ENCODE measurements at regions not wholly inside any gene's neighbourhood (a gene's known extent, or its start where the extent isn't known, plus 50 kb on each side); places are given as distances from the start of the nearest gene placed in this dataset.
"Not testable (repeated sequence)": the region's sequence is repeated elsewhere in the genome, so short reads cannot be mapped to it uniquely, and the experiment has no call there.

DNA sequence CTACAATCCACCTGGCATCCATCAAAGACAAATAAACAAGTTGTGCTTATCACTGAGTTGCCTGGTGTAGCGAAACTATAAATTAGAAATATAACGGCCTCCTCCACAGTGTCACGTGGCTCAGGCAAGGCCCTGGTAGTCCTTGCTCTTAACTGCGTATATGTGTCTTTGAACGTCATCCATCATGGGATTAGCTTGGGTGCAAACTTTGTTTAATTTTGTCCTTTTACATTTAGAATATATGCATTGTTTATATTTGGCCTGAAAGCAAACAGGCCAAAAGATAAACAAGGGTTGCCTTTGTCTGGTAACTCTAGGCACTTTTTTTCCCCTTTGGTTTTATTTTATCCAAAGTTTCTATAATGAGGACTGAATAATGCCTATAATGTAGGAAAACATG lies 184.9 kb downstream of the KIT start:
- DNase-seq = no peak

DNA sequence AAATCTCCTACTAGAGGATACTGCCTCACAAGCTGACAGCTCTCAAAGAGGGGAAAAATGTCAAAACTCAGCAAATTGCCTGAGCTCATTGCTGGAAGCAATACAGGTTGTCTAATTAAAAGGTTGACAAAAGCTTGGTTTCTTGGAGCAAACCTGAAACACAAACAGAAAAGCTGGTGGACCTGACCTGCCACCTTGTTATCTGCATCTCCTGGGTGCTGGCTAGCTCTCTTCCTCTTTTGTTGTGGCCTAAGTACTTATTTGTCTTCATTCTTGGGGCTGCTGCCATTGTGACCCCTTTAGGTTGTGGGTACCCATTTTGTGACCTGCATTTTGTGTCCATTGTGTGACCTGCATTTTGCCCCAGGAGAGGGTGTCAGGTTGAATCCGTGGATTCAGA lies 184.5 kb downstream of the KIT start:
- DNase-seq = no peak

DNA sequence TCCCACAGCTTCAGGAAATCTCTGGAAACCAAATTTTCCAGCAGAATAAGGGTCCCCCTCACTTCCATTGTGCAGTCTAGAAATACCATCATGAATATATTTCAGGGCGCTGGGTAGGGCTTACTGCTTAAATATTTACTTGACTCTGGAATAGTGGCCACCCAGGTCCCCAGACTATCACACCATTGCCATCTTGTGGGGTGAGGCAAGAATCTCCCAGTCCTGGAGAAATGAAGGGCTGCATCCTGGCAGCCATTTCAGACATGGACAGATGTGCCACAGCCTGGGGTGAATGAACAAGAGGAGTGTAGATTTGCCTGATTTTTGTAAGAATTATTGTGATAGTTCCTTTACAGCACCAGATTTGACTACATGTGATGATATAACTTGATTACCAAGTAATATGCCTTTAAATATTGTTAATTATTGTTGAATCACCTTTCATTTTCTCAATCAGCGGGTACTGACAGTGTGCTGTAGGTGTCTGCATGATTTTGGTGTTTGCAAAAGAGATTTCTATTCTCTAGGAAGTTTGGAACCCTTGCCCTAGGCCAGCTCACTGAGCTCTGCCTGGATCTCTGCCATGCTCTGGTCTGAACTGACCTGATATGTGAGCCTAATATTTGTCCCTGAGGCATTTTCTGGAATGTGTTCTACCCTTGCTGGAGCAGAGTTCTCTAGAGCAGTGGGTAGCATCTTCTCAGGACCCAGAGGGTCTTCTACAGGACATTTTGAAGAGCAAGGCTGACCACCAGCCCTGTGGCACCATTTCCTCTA lies 183.4 kb downstream of the KIT start:
- no peak for DNase-seq

DNA sequence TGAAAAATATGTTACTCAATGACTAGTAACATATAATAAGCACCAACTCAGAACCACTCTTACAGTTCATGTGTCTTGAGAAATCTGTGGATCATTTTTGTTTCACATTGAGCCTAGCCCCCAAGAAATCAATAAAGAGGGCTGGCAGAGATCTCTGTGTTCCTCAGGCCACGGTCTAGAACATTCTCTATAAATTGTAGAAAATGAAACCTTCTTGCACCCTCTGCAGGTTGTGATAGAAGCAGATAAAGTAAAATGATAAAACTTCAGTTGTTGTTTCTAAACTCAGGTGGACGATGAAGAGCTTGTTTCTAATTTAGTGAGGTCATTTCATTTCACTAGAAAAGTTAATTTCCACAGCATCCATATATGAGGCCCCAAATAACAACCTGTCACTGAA lies 182.7 kb downstream of the KIT start:
- DNase-seq = no peak

DNA sequence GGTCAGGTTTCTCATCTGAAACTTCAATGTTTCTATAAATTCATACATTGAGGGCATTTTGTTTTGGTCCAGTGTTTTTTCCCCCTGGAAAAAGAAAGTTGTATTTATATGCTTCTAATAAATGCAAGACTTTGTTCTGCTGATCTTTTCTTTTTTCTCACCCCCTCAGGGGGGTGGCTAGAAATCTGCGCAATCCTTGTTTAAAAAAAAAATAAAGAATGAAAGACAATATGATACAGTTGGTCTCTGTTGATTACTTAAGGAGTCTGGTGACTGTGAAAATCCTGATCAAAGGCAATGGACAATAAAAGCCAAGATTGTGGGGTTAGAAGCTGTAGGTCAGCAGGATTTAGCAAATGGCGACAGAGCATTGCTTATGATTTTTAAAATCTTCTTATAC lies 180.5 kb downstream of the KIT start:
- DNase-seq = no peak

DNA sequence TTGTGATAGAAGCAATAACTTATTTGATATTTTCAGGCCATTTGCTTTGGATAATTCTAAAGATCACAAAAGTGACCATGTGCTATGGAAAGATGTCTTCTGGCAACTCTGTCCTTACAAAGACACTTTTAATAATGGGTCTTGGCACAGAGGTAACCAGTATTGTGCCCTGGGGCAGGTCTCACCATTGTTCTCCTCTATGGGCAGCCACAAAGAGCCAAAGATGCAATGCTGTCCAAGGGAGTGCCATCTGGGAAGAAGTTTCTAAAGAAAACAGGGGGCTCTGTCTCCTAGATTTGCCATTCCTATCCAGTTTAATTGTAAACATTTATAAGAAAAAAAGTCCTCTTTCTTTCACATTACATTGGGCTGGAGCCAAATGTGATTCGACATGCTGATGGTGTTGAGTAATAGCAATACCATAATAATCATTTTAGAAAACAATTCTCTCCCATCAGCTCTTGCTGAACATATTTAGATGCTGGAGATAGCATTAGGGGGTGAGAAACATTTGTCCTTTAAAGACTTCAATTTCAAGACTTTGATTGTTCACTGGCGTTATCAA lies 179.9 kb downstream of the KIT start:
- no peak for DNase-seq

DNA sequence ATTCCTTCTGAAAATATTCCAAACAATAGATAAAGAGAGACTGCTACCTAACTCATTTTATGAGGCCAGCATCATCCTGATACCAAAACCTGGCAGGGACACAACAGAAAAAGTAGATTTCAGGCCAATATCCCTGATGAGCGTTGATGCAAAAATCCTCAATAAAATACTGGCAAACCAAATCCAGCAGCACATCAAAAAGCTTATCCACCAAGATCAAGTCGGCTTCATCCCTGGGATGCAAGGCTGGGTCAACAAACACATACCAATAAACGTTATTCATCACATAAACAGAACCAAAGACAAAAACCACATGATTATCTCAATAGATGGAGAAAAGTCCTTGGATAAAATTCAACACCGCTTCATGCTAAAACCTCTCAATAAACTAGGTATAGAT lies 170.6 kb downstream of the KIT start:
- DNase-seq = not testable (repeated sequence)

DNA sequence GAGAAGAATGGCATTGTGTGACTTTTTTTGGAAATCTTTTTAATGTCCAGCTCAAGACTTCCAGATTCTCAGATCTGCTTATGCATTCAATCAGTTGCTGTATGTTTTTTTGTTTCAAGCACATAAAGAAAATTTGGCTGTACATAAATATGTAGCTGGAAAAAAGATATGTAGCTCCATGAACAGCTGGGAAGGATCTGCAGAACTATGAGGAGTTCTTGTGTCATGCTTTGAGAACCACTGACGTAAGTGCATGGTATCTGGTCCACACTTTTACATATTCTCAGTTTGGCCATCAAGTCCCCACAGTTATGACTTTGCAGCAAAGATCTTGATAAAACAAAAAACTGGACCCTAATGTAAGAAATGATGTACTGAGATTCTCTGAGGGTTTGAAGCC lies 165.9 kb downstream of the KIT start:
- no peak for DNase-seq

DNA sequence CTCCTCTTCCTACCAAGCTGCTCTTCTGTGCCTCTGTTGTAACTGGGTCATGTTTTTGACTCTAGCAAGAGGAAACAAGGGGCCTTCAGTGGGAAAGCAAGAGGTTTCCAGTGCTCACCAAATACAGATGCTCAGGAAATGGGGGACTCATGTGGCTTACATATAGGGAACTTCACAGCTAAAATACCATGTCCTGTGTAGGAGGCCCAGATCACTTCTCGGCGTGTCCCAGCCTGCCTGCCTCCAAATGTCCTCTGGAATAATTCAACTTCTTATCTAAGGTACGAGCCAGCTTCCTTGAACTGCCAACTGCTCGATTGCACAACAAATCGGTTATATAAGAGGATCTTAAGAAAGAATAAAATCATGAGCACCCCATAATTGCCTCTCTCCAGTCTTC lies 161.3 kb downstream of the KIT start:
- no peak for DNase-seq

DNA sequence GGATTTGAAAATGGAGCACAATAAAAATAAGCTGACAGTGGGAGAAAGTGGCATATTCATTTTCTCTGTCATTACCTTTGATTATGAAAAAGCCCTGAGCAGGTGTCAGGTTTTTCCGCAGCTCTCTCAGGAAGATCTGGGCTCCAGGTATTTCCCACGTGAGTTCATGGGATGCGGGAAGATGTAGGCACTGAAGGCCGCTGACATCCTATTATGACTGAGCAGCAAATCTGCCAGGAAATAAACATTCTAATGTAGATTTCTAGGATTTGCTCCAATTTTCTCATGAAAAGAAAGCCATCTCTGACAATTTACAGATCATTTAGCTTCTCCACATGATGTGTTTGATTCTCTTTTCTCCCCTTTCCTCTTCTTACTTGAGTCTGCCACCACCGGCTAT lies 160.7 kb downstream of the KIT start:
- DNase-seq = no peak

DNA sequence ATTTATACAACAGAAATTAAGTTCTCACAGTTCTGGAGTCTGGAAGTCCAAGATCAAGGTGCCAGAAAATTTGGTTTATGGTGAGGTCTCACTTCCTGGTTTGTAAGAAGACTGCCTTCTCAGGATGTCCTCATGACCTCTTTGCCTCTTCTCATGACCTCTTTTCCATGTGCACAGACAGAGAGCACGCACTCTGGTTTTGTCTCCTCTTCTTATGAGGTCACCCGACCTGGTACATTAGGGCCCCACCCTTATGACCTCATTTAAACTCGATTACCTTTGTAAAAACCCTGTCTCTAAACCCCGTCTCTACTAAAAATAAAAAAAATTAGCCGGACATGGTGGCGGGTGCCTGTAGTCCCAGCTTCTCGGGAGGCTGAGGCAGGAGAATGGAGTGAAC lies 155.9 kb downstream of the KIT start:
- no peak for DNase-seq

DNA sequence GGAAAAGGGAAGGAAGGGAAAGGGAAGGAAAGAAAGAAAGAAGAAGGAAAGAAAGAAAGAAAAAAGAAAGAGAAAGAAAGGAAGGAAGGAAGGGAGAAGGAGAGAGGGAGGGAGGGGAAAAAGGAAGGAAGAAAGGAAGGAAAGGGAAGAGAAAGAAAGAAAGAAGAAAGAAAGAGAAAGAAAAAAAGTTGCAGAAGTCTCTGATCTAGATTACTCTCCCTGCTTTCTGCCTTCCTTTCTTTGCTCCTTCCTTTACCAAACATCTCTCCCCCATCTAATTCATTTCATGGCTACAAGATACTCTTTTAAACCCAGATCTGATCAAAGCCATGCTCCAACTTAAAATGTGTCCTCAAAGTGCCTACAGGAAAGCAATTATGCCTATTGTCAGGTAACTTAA lies 148.6 kb downstream of the KIT start:
- DNase-seq = no peak

DNA sequence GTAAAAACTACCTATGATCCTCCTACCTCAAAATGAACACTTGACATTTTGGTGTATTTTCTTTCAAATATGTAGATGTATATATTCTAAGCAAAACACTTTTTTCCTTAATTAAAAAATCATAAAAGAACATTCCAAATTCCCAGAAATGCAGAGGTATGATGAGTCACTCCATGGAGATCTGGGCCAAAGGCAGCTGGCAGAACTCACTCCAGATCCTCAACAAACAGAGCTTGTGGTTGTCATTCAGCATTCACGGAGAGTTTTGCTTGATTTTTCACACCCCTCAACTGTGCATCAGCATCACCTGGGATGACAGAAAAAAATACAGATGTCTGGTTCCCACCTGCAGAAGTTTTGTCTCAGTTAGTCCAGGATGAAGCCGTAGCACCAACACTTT lies 144.6 kb downstream of the KIT start:
- no peak for DNase-seq

DNA sequence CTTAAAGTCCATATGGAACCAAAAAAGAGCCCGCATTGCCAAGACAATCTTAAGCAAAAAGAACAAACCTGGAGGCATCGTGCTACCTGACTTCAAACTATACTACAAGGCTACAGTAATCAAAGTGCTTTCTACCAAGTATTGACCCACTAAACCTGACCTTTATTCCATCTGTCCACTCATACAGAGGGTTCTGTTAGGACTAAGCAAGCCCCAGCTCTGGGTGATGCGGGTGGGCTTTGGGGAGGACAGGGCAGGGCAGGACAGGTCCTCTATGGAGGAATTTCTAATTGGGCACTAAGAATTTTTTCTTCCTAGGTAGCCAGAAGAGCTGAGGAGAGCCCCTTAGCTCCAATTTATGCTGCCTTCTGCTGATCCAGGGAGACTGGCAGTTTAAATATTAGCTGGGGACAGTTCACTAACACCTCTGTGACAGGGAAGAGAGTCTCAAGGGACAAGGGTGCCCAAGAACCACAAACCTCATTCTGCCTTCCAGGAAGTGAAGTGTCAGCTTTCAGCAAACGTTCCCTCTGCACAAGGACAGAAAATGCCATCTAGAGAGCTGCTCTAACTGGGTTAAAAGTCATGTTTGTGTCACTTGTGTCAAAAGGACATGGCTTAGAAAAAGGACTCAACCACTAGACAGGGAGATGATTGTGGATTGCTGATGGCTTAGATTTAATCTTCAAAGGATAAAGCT lies 143.2 kb downstream of the KIT start:
- no peak for DNase-seq

DNA sequence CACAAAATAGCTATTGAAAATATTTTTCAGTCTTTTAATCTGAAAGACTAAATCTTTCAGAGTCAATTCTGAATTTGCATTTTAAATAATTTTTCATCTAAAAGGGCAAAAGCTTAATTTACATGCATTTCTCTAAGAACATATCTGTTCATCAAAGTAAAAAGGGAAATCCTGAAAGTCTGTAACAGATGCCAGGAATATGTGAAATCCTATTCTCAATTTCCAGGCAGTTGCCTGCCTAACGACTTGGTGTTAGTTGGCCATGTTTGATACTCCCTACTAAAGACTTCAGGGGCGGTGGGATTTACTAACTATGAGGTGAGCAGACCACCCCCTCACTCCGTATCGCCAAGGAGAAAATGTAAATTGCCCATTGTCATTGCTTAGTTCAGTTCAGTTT lies 136.8 kb downstream of the KIT start:
- DNase-seq = no peak

DNA sequence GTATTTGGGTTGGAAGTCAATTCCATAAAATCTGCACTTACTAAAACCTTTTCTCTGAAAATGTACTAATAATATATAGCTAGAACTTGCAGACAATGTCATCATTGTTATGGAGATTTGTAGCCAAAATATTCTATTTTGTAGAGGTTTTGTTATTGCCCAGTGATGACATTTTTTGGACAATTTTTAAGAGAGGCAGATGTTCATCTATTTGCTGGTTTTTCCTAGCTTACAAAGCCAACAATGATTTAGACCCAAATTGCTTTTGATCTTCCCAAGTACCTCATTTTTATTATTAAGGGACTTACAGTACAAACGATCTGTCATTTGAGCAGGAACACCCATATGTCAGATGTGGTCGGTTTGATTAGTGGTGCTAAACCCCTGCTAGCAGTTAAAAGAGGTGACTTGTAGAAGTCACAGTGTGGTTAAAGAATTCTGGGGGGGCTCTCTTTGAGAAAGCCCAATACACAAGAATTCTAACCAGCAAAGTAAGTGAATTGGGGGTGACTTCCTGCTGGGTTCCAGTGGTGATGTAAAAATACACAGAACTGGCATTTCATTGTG lies 136.2 kb downstream of the KIT start:
- no peak for DNase-seq

All from NCI-H1048 (cell line).